GM23248 (cell line): ENCODE measurements at regions not wholly inside any gene's neighbourhood (a gene's known extent, or its start where the extent isn't known, plus 50 kb on each side); places are given as distances from the start of the nearest gene placed in this dataset.

Experiments used
- EZH2 ChIP-seq: fragments of 200-600 bp; sonication (generic); IDR thresholded peaks from 2 replicates; pipeline ENCODE4 v1.6.1; 2018; ENCODE audit warnings: antibody characterized with exemption, mild to moderate bottlenecking; ENCODE audit not compliant: insufficient read depth, poor library complexity, severe bottlenecking
- EZH2phosphoT487 ChIP-seq: fragments of 200-600 bp; sonication (generic); IDR thresholded peaks from 2 replicates; pipeline ENCODE4 v1.6.1; 2018; ENCODE audit warnings: antibody characterized with exemption, moderate library complexity, mild to moderate bottlenecking, low read depth; ENCODE audit not compliant: insufficient read depth

- TF ChIP-seq EZH2 (no peak), EZH2phosphoT487 (no peak)
Measured at GRCh38 chr4:179747218-179747910, 2305.1 kb upstream of the AGA start.
